ELF-1 (cell line): ENCODE measurements at regions not wholly inside any gene's neighbourhood (a gene's known extent, or its start where the extent isn't known, plus 50 kb on each side); places are given as distances from the start of the nearest gene placed in this dataset.
"Not testable (repeated sequence)": the region's sequence is repeated elsewhere in the genome, so short reads cannot be mapped to it uniquely, and the experiment has no call there.

Experiments
- DNase-seq: peaks from one replicate; pipeline ENCODE4 v3.0.0-alpha.2; 2016; ENCODE audit warnings: low read depth, low spot score

- DNase-seq: no peak
Measured at GRCh38 chr3:59213860-59214259, 164.0 kb upstream of the CFAP20DC start.

GRCh38 chr3:59212128-59212779, 162.4 kb upstream of the CFAP20DC start:
- peak; percentile 10 for DNase-seq

- DNase-seq: no peak
Measured at GRCh38 chr3:59210260-59210659, 160.4 kb upstream of the CFAP20DC start.

GRCh38 chr3:59192473-59192872, 142.6 kb upstream of the CFAP20DC start:
- DNase-seq: no peak

- DNase-seq: no peak
Measured at GRCh38 chr3:59191651-59192050, 141.8 kb upstream of the CFAP20DC start.

GRCh38 chr3:59189939-59190338, 140.1 kb upstream of the CFAP20DC start:
- DNase-seq: no peak

- DNase-seq: peak; percentile 57
Measured at GRCh38 chr3:59189526-59189925, 139.7 kb upstream of the CFAP20DC start.

GRCh38 chr3:59186725-59187124, 136.9 kb upstream of the CFAP20DC start:
- no peak for DNase-seq

GRCh38 chr3:59185591-59186369, 136.0 kb upstream of the CFAP20DC start:
- DNase-seq: peak; percentile 8

- DNase-seq: peak; percentile 30
Measured at GRCh38 chr3:59180006-59180405, 130.2 kb upstream of the CFAP20DC start.

GRCh38 chr3:59178698-59179097, 128.9 kb upstream of the CFAP20DC start:
- no peak for DNase-seq

- DNase-seq: no peak
Measured at GRCh38 chr3:59171491-59171890, 121.7 kb upstream of the CFAP20DC start.

- not testable (repeated sequence) for DNase-seq
Measured at GRCh38 chr3:59170166-59170565, 120.3 kb upstream of the CFAP20DC start.

GRCh38 chr3:59167756-59168155, 117.9 kb upstream of the CFAP20DC start:
- no peak for DNase-seq

- DNase-seq: no peak
Measured at GRCh38 chr3:59163953-59164352, 114.1 kb upstream of the CFAP20DC start.

GRCh38 chr3:59161048-59161447, 111.2 kb upstream of the CFAP20DC start:
- no peak for DNase-seq

GRCh38 chr3:59160133-59160746, 110.4 kb upstream of the CFAP20DC start:
- no peak for DNase-seq

- no peak for DNase-seq
Measured at GRCh38 chr3:59153648-59154047, 103.8 kb upstream of the CFAP20DC start.

- no peak for DNase-seq
Measured at GRCh38 chr3:59152943-59153342, 103.1 kb upstream of the CFAP20DC start.

- DNase-seq: peak; percentile 27
Measured at GRCh38 chr3:59150039-59150438, 100.2 kb upstream of the CFAP20DC start.

- DNase-seq: no peak
Measured at GRCh38 chr3:59149166-59149565, 99.3 kb upstream of the CFAP20DC start.

GRCh38 chr3:59143447-59143846, 93.6 kb upstream of the CFAP20DC start:
- DNase-seq: no peak

- no peak for DNase-seq
Measured at GRCh38 chr3:59142556-59142955, 92.7 kb upstream of the CFAP20DC start.
